LNCAP (cell line): ENCODE measurements at regions not wholly inside any gene's neighbourhood (a gene's known extent, or its start where the extent isn't known, plus 50 kb on each side); places are given as distances from the start of the nearest gene placed in this dataset.

ENCODE experiments used
- CTCF ChIP-seq: fragments of 450-650 bp; IDR thresholded peaks from 2 replicates; pipeline ENCODE4 v1.5.1; 2017; ENCODE audit warnings: mild to moderate bottlenecking

GRCh38 chr1:233735331-233735730 lies 121.4 kb downstream of the KCNK1 start:
- TF ChIP-seq CTCF, result no peak

- no peak for TF ChIP-seq CTCF
These were observed 121.9 kb downstream of the KCNK1 start for GRCh38 chr1:233735847-233736246.

- no peak for TF ChIP-seq CTCF
These were observed 123.4 kb downstream of the KCNK1 start for GRCh38 chr1:233737341-233737740.

GRCh38 chr1:233738396-233738795 lies 124.5 kb downstream of the KCNK1 start:
- no peak for TF ChIP-seq CTCF

GRCh38 chr1:233738850-233739249 lies 124.9 kb downstream of the KCNK1 start:
- TF ChIP-seq CTCF, result no peak

GRCh38 chr1:233744779-233745513 lies 131.0 kb downstream of the KCNK1 start:
- no peak for TF ChIP-seq CTCF

- TF ChIP-seq CTCF, result no peak
These were observed 136.2 kb downstream of the KCNK1 start for GRCh38 chr1:233750139-233750538.

GRCh38 chr1:233759665-233760064 lies 144.8 kb upstream of the SLC35F3 start:
- TF ChIP-seq CTCF, result no peak
